Tibial nerve (tissue), 4 donors: ENCODE measurements at regions not wholly inside any gene's neighbourhood (a gene's known extent, or its start where the extent isn't known, plus 50 kb on each side); places are given as distances from the start of the nearest gene placed in this dataset.

Experiments used
- CTCF ChIP-seq, 5 experiments: fragments of 200-600 bp in 3 of 5; fragments of 450-650 bp in 2 of 5; sonication (generic) in 3 of 5; IDR thresholded peaks; one replicate each; pipeline ENCODE4 v1.5.1; 2016 to 2019; ENCODE audit warnings: antibody characterized with exemption in 5 of 5, mild to moderate bottlenecking in 3 of 5, moderate library complexity in 2 of 5
- EP300 ChIP-seq, 2 donors: sonication (generic); formaldehyde crosslinking; IDR thresholded peaks; one replicate each; pipeline ENCODE4 v1.6.1; 2017; ENCODE audit warnings: antibody characterized with exemption in 2 of 2, mild to moderate bottlenecking in 1 of 2
- POLR2A ChIP-seq, 2 donors: fragments of 450-650 bp; IDR thresholded peaks; one replicate each; pipeline ENCODE4 v1.6.1; 2017; ENCODE audit warnings: antibody characterized with exemption in 2 of 2, mild to moderate bottlenecking in 2 of 2, moderate library complexity in 2 of 2

GRCh38 chr3:56931836-56932235 lies 128.6 kb upstream of the SPATA12 start:
- TF ChIP-seq POLR2A (IDR thresholded peaks at IDR 0.05) = no peak
- TF ChIP-seq CTCF (IDR thresholded peaks at IDR 0.05) = no peak
- no peak for TF ChIP-seq EP300 (IDR thresholded peaks at IDR 0.05)
